H1 (cell line): ENCODE measurements at regions not wholly inside any gene's neighbourhood (a gene's known extent, or its start where the extent isn't known, plus 50 kb on each side); places are given as distances from the start of the nearest gene placed in this dataset.
"Not testable (repeated sequence)": the region's sequence is repeated elsewhere in the genome, so short reads cannot be mapped to it uniquely, and the experiment has no call there.

ENCODE experiments used
- CTCF ChIA-PET: fragments of 300-600 bp; sonication (Branson Sonifier 250); formaldehyde crosslinking; loops from one replicate; lab custom pipeline; 2021; ENCODE audit not compliant: partially characterized antibody; lab: Charles Lee
- POLR2A ChIA-PET: fragments of 300-600 bp; sonication (Branson Sonifier 250); formaldehyde crosslinking; loops from one replicate; lab custom pipeline; 2021; ENCODE audit warnings: inconsistent platforms; ENCODE audit not compliant: partially characterized antibody; lab: Charles Lee
- DNase-seq, 2 experiments: peaks; one replicate each; pipeline versions ENCODE4 v3.0.0 to v3.0.0-alpha.2; 2010 to 2022; ENCODE audit warnings: low spot score in 2 of 2, low read depth in 1 of 2, mixed read lengths in 1 of 2
- FAIRE-seq: peaks from 2 replicates; lab custom pipeline; 2011; peaks lifted over from hg19 to GRCh38; lab: Jason Lieb, UNC
- H2AFZ ChIP-seq: 2 replicates; pipeline ENCODE4 v1.8.1; 2012; ENCODE audit warnings: low read length, inconsistent platforms
- H2AK5ac ChIP-seq: 2 replicates; pipeline ENCODE4 v1.6.1; 2013; ENCODE audit warnings: low read depth, low read length
- H2BK120ac ChIP-seq: replicated peaks from 2 replicates; pipeline ENCODE3; 2013; ENCODE audit warnings: low read depth, low read length, inconsistent platforms
- H2BK12ac ChIP-seq: 2 replicates; pipeline ENCODE4 v1.6.1; 2013; ENCODE audit warnings: low read depth, low read length
- H2BK15ac ChIP-seq: 2 replicates; pipeline ENCODE4 v1.6.1; 2013; ENCODE audit warnings: low read length
- H2BK20ac ChIP-seq: 2 replicates; pipeline ENCODE4 v1.6.1; 2013; ENCODE audit warnings: low read length
- H2BK5ac ChIP-seq: 2 replicates; pipeline ENCODE4 v1.6.1; 2013; ENCODE audit warnings: low read depth, low read length
- H3K14ac ChIP-seq: 2 replicates; pipeline ENCODE4 v1.6.1; 2013; ENCODE audit warnings: inconsistent platforms; ENCODE audit not compliant: insufficient read length
- H3K18ac ChIP-seq: 2 replicates; pipeline ENCODE4 v1.6.1; 2013; ENCODE audit warnings: low read length; ENCODE audit errors: extremely low read depth
- H3K23ac ChIP-seq: 2 replicates; pipeline ENCODE4 v1.6.1; 2013; ENCODE audit warnings: inconsistent platforms; ENCODE audit not compliant: insufficient read length
- H3K23me2 ChIP-seq: 2 replicates; pipeline ENCODE4 v1.6.1; 2013; ENCODE audit warnings: low read depth, low read length
- H3K27ac ChIP-seq: 2 replicates; pipeline ENCODE4 v1.6.1; 2011; ENCODE audit warnings: low read depth, low read length, inconsistent platforms
- H3K27me3 ChIP-seq, 4 experiments: replicated peaks in 1 of 4; 1 replicate in 1 of 4; 2 replicates in 3 of 4; pipeline versions ENCODE4 v1.6.1 to v1.8.1; 2011 to 2013; ENCODE audit warnings: low read length in 3 of 4, mild to moderate bottlenecking in 3 of 4, inconsistent platforms in 2 of 4, mixed read lengths in 2 of 4, moderate library complexity in 1 of 4; ENCODE audit not compliant: control insufficient read depth in 3 of 4, insufficient read depth in 3 of 4; ENCODE audit errors: extremely low read depth in 1 of 4
- H3K36me3 ChIP-seq, 4 experiments: 2 replicates each; pipeline versions ENCODE4 v1.6.1 to v1.8.1; 2011 to 2013; ENCODE audit warnings: mild to moderate bottlenecking in 4 of 4, low read length in 3 of 4, moderate library complexity in 2 of 4, control low read depth in 1 of 4, inconsistent platforms in 1 of 4; ENCODE audit not compliant: insufficient read depth in 4 of 4, control insufficient read depth in 2 of 4
- H3K4ac ChIP-seq: replicated peaks from 2 replicates; pipeline ENCODE3; 2013; ENCODE audit warnings: low read length, low read depth, mixed read lengths, inconsistent platforms; ENCODE audit not compliant: insufficient read length
- H3K4me1 ChIP-seq, 4 experiments: replicated peaks in 1 of 4; 1 replicate in 1 of 4; 2 replicates in 3 of 4; pipeline versions ENCODE4 v1.6.1 to v1.8.1; 2011 to 2013; ENCODE audit warnings: low read length in 3 of 4, inconsistent platforms in 2 of 4, mixed read lengths in 1 of 4; ENCODE audit not compliant: insufficient read depth in 4 of 4, control insufficient read depth in 3 of 4
- H3K4me2 ChIP-seq, 2 experiments: 2 replicates each; pipeline versions ENCODE4 v1.6.1 to v1.8.1; 2011 to 2013; ENCODE audit warnings: low read depth in 2 of 2, low read length in 2 of 2, control low read depth in 1 of 2, inconsistent platforms in 1 of 2, mild to moderate bottlenecking in 1 of 2; ENCODE audit not compliant: insufficient read depth in 1 of 2
- H3K4me3 ChIP-seq, 4 experiments: fragments of 200-600, 300-600 bp in 1 of 4; sonication (generic), shearing (Covaris generic), sonication (Bioruptor Twin) in 1 of 4; 2 replicates each; pipeline versions ENCODE4 v1.5.1 to v1.8.1; 2011 to 2016; ENCODE audit warnings: low read length in 4 of 4, low read depth in 3 of 4, control low read depth in 2 of 4, inconsistent platforms in 2 of 4, mild to moderate bottlenecking in 2 of 4, mixed read lengths in 1 of 4, moderate library complexity in 1 of 4; ENCODE audit not compliant: insufficient read depth in 2 of 4; ENCODE audit errors: extremely low read depth in 1 of 4
- H3K56ac ChIP-seq: replicated peaks from 2 replicates; pipeline ENCODE3; 2013; ENCODE audit warnings: low read depth, mild to moderate bottlenecking, mixed read lengths, low read length, inconsistent platforms; ENCODE audit not compliant: insufficient read length
- H3K79me1 ChIP-seq: 2 replicates; pipeline ENCODE4 v1.6.1; 2013; ENCODE audit warnings: low read depth, low read length, control low read depth
- H3K79me2 ChIP-seq, 2 experiments: 2 replicates each; pipeline versions ENCODE4 v1.6.1 to v1.8.1; 2012 to 2013; ENCODE audit warnings: low read length in 2 of 2, mild to moderate bottlenecking in 2 of 2, inconsistent platforms in 1 of 2; ENCODE audit not compliant: insufficient read depth in 2 of 2, control insufficient read depth in 1 of 2
- H3K9ac ChIP-seq, 4 experiments: replicated peaks in 1 of 4; 1 replicate in 1 of 4; 2 replicates in 3 of 4; pipeline versions ENCODE4 v1.6.1 to v1.8.1; 2011 to 2013; ENCODE audit warnings: low read depth in 3 of 4, low read length in 3 of 4, control low read depth in 2 of 4, mild to moderate bottlenecking in 2 of 4, moderate library complexity in 2 of 4, inconsistent platforms in 1 of 4; ENCODE audit errors: extremely low read depth in 1 of 4
- H3K9me3 ChIP-seq, 2 experiments: 2 replicates each; pipeline versions ENCODE4 v1.6.1 to v1.8.1; 2012 to 2013; ENCODE audit warnings: mild to moderate bottlenecking in 2 of 2, moderate library complexity in 2 of 2, control low read depth in 1 of 2, inconsistent platforms in 1 of 2, low read depth in 1 of 2, low read length in 1 of 2, mixed read lengths in 1 of 2; ENCODE audit not compliant: insufficient read depth in 2 of 2
- H4K20me1 ChIP-seq, 2 experiments: replicated peaks in 1 of 2; 2 replicates each; pipeline versions ENCODE3 to v1.8.1; 2011 to 2013; ENCODE audit warnings: inconsistent platforms in 2 of 2, low read length in 2 of 2, mild to moderate bottlenecking in 1 of 2; ENCODE audit not compliant: insufficient read depth in 2 of 2, control insufficient read depth in 1 of 2
- H4K5ac ChIP-seq: 2 replicates; pipeline ENCODE4 v1.6.1; 2013; ENCODE audit warnings: low read length, low read depth, mixed read lengths, inconsistent platforms; ENCODE audit not compliant: insufficient read length
- H4K8ac ChIP-seq: 2 replicates; pipeline ENCODE4 v1.8.0; 2013; ENCODE audit warnings: mild to moderate bottlenecking, moderate library complexity, low read length, inconsistent platforms; ENCODE audit not compliant: insufficient read depth; ENCODE audit errors: extremely low read depth
- H4K91ac ChIP-seq: replicated peaks from 2 replicates; pipeline ENCODE3; 2013; ENCODE audit warnings: low read length, mixed read lengths, inconsistent platforms; ENCODE audit not compliant: insufficient read length
- SAP30 ChIP-seq: fragments of 300-600 bp; sonication (generic); IDR thresholded peaks from 2 replicates; pipeline ENCODE4 v1.7.1; 2012; ENCODE audit warnings: low read length, moderate library complexity, mild to moderate bottlenecking, inconsistent platforms; ENCODE audit not compliant: insufficient read depth, insufficient replicate concordance
- WGBS, 2 experiments: shearing (Covaris generic) in 1 of 2; methylation state at CpG; one replicate each; pipeline versions ENCODE4 v1.1.6 to v1.1.7; 2013 to 2015; ENCODE audit warnings: low lambda C conversion rate in 2 of 2, mixed read lengths in 2 of 2, inconsistent platforms in 1 of 2, low coverage in 1 of 2, missing lambda C conversion rate in 1 of 2; ENCODE audit not compliant: insufficient replicate concordance in 2 of 2, insufficient coverage in 1 of 2, insufficient read length in 1 of 2; ENCODE audit errors: extremely low coverage in 1 of 2, missing lambda C conversion rate in 1 of 2; 5-methylcytosine and 5-hydroxymethylcytosine counted together

- WGBS, 2 experiments: 96% methylated on average over 5 of the region's 5 CpGs; no CpG with 5 or more reads in 1 of the 2 experiments
- CTCF ChIA-PET: no interaction called here
- H3K27me3 ChIP-seq: no peaks in the 10 kb centered on the region
Observed at GRCh38 chr18:22601481-22601880, 183.8 kb upstream of the CTAGE1 start.

GRCh38 chr18:22602456-22602855 is 184.7 kb upstream of the CTAGE1 start:
- H3K9me3 ChIP-seq, H4K91ac ChIP-seq, H4K20me1 ChIP-seq, H3K23me2 ChIP-seq, H3K9ac ChIP-seq, H3K27me3 ChIP-seq, POLR2A ChIA-PET, H3K79me2 ChIP-seq, H3K4me2 ChIP-seq, H2BK5ac ChIP-seq, H3K56ac ChIP-seq, H2BK15ac ChIP-seq, H4K8ac ChIP-seq, H2AK5ac ChIP-seq, H3K36me3 ChIP-seq, H2BK20ac ChIP-seq, H3K14ac ChIP-seq, H3K4ac ChIP-seq, H2AFZ ChIP-seq, FAIRE-seq, DNase-seq, H3K18ac ChIP-seq, CTCF ChIA-PET, H2BK120ac ChIP-seq, H3K23ac ChIP-seq, H3K27ac ChIP-seq, H3K79me1 ChIP-seq, H2BK12ac ChIP-seq, H4K5ac ChIP-seq, H3K4me3 ChIP-seq, H3K4me1 ChIP-seq: not testable (repeated sequence)
- WGBS, 2 experiments: 85% methylated on average over 3 of the region's 3 CpGs; no CpG with 5 or more reads in 1 of the 2 experiments

More at GRCh38 chr18:22601481-22601880, 183.8 kb upstream of the CTAGE1 start:
- POLR2A ChIA-PET: no interaction called here
- H3K4me3 ChIP-seq: no peak overlapping the region
- no peak overlapping the region for H3K14ac ChIP-seq
- H3K4me2 ChIP-seq: no peak overlapping the region
- no peaks in the 10 kb centered on the region for H3K9me3 ChIP-seq
- no peak overlapping the region for H2AFZ ChIP-seq
- H3K27ac ChIP-seq: no peak overlapping the region
- no peaks in the 10 kb centered on the region for H3K79me2 ChIP-seq
- no peak overlapping the region for H2BK120ac ChIP-seq
- H2BK5ac ChIP-seq: no peak overlapping the region
- H3K9ac ChIP-seq: no peak overlapping the region
- no peak overlapping the region for H3K23ac ChIP-seq
- FAIRE-seq: no peak
- DNase-seq: no peak
- H4K5ac ChIP-seq: no peak overlapping the region
- no peaks in the 10 kb centered on the region for H4K20me1 ChIP-seq
- no peak overlapping the region for H2BK20ac ChIP-seq
- no peak overlapping the region for H3K56ac ChIP-seq
- H3K23me2 ChIP-seq: no peaks in the 10 kb centered on the region
- H4K8ac ChIP-seq: no peak overlapping the region
- no peaks in the 10 kb centered on the region for H3K36me3 ChIP-seq
- H2BK15ac ChIP-seq: no peak overlapping the region
- H3K4me1 ChIP-seq: no peaks in the 10 kb centered on the region
- H3K4ac ChIP-seq: no peak overlapping the region
- H3K18ac ChIP-seq: no peak overlapping the region
- H4K91ac ChIP-seq: no peak overlapping the region
- no peak overlapping the region for H2AK5ac ChIP-seq
- TF ChIP-seq SAP30: no peak
- H2BK12ac ChIP-seq: no peak overlapping the region
- no peaks in the 10 kb centered on the region for H3K79me1 ChIP-seq
